Thyroid gland (tissue), 4 donors: ENCODE measurements at regions not wholly inside any gene's neighbourhood (a gene's known extent, or its start where the extent isn't known, plus 50 kb on each side); places are given as distances from the start of the nearest gene placed in this dataset.

Experiments
- CTCF ChIP-seq, 6 experiments: fragments of 200-600 bp in 3 of 6; fragments of 450-650 bp in 3 of 6; sonication (generic) in 3 of 6; IDR thresholded peaks; one replicate each; pipeline ENCODE4 v1.5.1; 2016 to 2019; ENCODE audit warnings: antibody characterized with exemption in 6 of 6, mild to moderate bottlenecking in 2 of 6, inconsistent platforms in 1 of 6, moderate library complexity in 1 of 6
- POLR2A ChIP-seq, 2 donors: fragments of 450-650 bp; IDR thresholded peaks; one replicate each; pipeline ENCODE4 v1.6.1; 2017; ENCODE audit warnings: antibody characterized with exemption in 2 of 2, mild to moderate bottlenecking in 2 of 2, moderate library complexity in 1 of 2

- TF ChIP-seq CTCF (IDR thresholded peaks at IDR 0.05) (no peak), POLR2A (IDR thresholded peaks at IDR 0.05) (no peak)
These were observed 1672.9 kb downstream of the REEP3 start for GRCh38 chr10:65194126-65194525.
